Hematopoietic multipotent progenitor cell treated with erythropoietin and hydrocortisone succinate and interleukin-3 and kit ligand, for 17 days (in vitro differentiated cells): ENCODE measurements at regions not wholly inside any gene's neighbourhood (a gene's known extent, or its start where the extent isn't known, plus 50 kb on each side); places are given as distances from the start of the nearest gene placed in this dataset.
"Not testable (repeated sequence)": the region's sequence is repeated elsewhere in the genome, so short reads cannot be mapped to it uniquely, and the experiment has no call there.

ENCODE experiments used
- DNase-seq: peaks from one replicate; pipeline ENCODE4 v3.0.0-alpha.2; 2015; ENCODE audit warnings: low spot score

GRCh38 chr7:83827036-83827435 lies 178.1 kb upstream of the SEMA3E start:
- no peak for DNase-seq

- no peak for DNase-seq
Measured at GRCh38 chr7:83824214-83824613, 175.3 kb upstream of the SEMA3E start.

GRCh38 chr7:83821866-83822265 lies 172.9 kb upstream of the SEMA3E start:
- DNase-seq = peak; percentile 11

GRCh38 chr7:83820641-83821040 lies 171.7 kb upstream of the SEMA3E start:
- no peak for DNase-seq

- no peak for DNase-seq
Measured at GRCh38 chr7:83819911-83820310, 171.0 kb upstream of the SEMA3E start.

- no peak for DNase-seq
Measured at GRCh38 chr7:83814480-83814879, 165.5 kb upstream of the SEMA3E start.

- not testable (repeated sequence) for DNase-seq
Measured at GRCh38 chr7:83812563-83812962, 163.6 kb upstream of the SEMA3E start.

GRCh38 chr7:83808982-83809381 lies 160.0 kb upstream of the SEMA3E start:
- no peak for DNase-seq

- DNase-seq = no peak
Measured at GRCh38 chr7:83807774-83808173, 158.8 kb upstream of the SEMA3E start.

GRCh38 chr7:83806538-83806937 lies 157.6 kb upstream of the SEMA3E start:
- no peak for DNase-seq

- no peak for DNase-seq
Measured at GRCh38 chr7:83799333-83799732, 150.4 kb upstream of the SEMA3E start.

GRCh38 chr7:83798489-83798888 lies 149.6 kb upstream of the SEMA3E start:
- no peak for DNase-seq

GRCh38 chr7:83796760-83797159 lies 147.8 kb upstream of the SEMA3E start:
- no peak for DNase-seq

GRCh38 chr7:83794829-83795228 lies 145.9 kb upstream of the SEMA3E start:
- DNase-seq = no peak

- no peak for DNase-seq
Measured at GRCh38 chr7:83793558-83793957, 144.6 kb upstream of the SEMA3E start.

- DNase-seq = no peak
Measured at GRCh38 chr7:83791737-83792136, 142.8 kb upstream of the SEMA3E start.

GRCh38 chr7:83786858-83787257 lies 137.9 kb upstream of the SEMA3E start:
- no peak for DNase-seq

- DNase-seq = no peak
Measured at GRCh38 chr7:83782628-83783027, 133.7 kb upstream of the SEMA3E start.

GRCh38 chr7:83778073-83778443 lies 129.1 kb upstream of the SEMA3E start:
- DNase-seq = no peak

- DNase-seq = no peak
Measured at GRCh38 chr7:83777406-83778072, 128.6 kb upstream of the SEMA3E start.

GRCh38 chr7:83769407-83769806 lies 120.5 kb upstream of the SEMA3E start:
- DNase-seq = no peak

- no peak for DNase-seq
Measured at GRCh38 chr7:83751217-83751616, 102.3 kb upstream of the SEMA3E start.

- DNase-seq = no peak
Measured at GRCh38 chr7:83749495-83749894, 100.6 kb upstream of the SEMA3E start.

GRCh38 chr7:83739527-83739926 lies 90.6 kb upstream of the SEMA3E start:
- no peak for DNase-seq
